Neural cell (in vitro differentiated cells): ENCODE measurements at regions not wholly inside any gene's neighbourhood (a gene's known extent, or its start where the extent isn't known, plus 50 kb on each side); places are given as distances from the start of the nearest gene placed in this dataset.

Experiments
- CTCF ChIP-seq: fragments of 450-650 bp; IDR thresholded peaks from 2 replicates; pipeline ENCODE4 v1.5.1; 2014; ENCODE audit warnings: antibody characterized with exemption, mild to moderate bottlenecking, moderate library complexity; ENCODE audit not compliant: poor library complexity, severe bottlenecking
- EP300 ChIP-seq: fragments of 450-650 bp; conservative IDR thresholded peaks from 2 replicates; pipeline ENCODE4 v1.6.1; 2014; ENCODE audit warnings: antibody characterized with exemption, mild to moderate bottlenecking, moderate library complexity; ENCODE audit not compliant: poor library complexity, severe bottlenecking
- EZH2 ChIP-seq: fragments of 200-600, 300-800 bp; shearing (Covaris generic), sonication (generic); IDR thresholded peaks from 2 replicates; pipeline ENCODE4 v1.6.1; 2014; ENCODE audit warnings: antibody characterized with exemption, low read length, borderline replicate concordance, mild to moderate bottlenecking; ENCODE audit not compliant: insufficient read depth, poor library complexity, severe bottlenecking
- MXI1 ChIP-seq: fragments of 450-650 bp; conservative IDR thresholded peaks from 2 replicates; pipeline ENCODE4 v1.6.1; 2014; ENCODE audit warnings: antibody characterized with exemption, mild to moderate bottlenecking; ENCODE audit not compliant: poor library complexity, severe bottlenecking
- POLR2AphosphoS5 ChIP-seq: IDR thresholded peaks from 2 replicates; pipeline ENCODE4 v1.6.1; 2012
- RAD21 ChIP-seq: fragments of 450-650 bp; conservative IDR thresholded peaks from 2 replicates; pipeline ENCODE4 v1.6.1; 2014; ENCODE audit warnings: antibody characterized with exemption, mild to moderate bottlenecking, moderate library complexity
- REST ChIP-seq: IDR thresholded peaks from 2 replicates; pipeline ENCODE4 v1.6.1; 2012; ENCODE audit warnings: borderline replicate concordance
- SMC3 ChIP-seq: fragments of 450-650 bp; conservative IDR thresholded peaks from 2 replicates; pipeline ENCODE4 v1.6.1; 2014; ENCODE audit warnings: antibody characterized with exemption, mild to moderate bottlenecking, moderate library complexity; ENCODE audit not compliant: poor library complexity
- TAF1 ChIP-seq: IDR thresholded peaks from 2 replicates; pipeline ENCODE4 v1.6.1; 2012; ENCODE audit warnings: low read depth

DNA sequence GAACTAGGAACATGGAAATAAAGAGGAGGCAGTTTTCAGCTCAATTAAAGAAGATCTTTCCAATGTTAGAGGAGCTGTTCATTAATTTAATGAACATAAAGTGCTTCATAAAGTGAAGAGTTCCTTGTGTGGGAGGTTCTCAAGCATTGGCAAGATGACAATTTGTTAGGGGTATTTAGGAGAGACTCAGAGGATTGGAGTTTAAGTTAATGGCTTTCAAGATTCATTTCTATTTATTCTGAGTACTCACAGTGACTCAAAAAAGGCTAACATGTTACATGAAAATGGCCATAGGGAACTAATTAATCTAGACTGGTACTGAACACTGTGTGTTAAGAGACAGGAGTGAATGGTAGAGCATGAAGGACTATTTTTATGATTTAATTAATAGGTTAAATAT is 55.4 kb upstream of the CDH12 start:
- no peak for TF ChIP-seq CTCF
- no peak for TF ChIP-seq EZH2
- TF ChIP-seq EP300: no peak
- TF ChIP-seq TAF1: no peak
- no peak for TF ChIP-seq POLR2AphosphoS5
- TF ChIP-seq REST: no peak
- no peak for TF ChIP-seq SMC3
- TF ChIP-seq RAD21: no peak
- no peak for TF ChIP-seq MXI1
